ENCODE measurements at regions not wholly inside any gene's neighbourhood (a gene's known extent, or its start where the extent isn't known, plus 50 kb on each side); places are given as distances from the start of the nearest gene placed in this dataset.

DNA sequence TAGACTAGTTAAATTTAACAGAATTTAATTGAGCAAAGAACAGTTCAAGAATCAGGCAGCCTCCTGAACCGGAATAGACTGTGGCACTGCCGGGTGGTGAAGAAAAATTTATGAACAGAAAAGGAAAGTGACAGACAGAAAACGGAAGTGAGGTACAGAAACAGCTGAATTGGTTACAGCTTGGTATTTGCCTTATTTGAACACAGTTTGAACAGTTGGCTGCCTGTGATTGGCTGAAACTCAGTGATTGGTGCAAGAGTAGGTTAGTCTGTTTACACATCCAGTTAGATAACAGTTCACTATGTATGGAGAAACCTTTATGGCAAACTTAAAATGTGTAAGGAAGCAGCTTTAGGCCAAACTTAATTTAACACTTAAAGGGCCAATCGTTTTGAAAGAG lies 116.0 kb upstream of the CITED2 start:
- TF ChIP-seq, protein P1, sequence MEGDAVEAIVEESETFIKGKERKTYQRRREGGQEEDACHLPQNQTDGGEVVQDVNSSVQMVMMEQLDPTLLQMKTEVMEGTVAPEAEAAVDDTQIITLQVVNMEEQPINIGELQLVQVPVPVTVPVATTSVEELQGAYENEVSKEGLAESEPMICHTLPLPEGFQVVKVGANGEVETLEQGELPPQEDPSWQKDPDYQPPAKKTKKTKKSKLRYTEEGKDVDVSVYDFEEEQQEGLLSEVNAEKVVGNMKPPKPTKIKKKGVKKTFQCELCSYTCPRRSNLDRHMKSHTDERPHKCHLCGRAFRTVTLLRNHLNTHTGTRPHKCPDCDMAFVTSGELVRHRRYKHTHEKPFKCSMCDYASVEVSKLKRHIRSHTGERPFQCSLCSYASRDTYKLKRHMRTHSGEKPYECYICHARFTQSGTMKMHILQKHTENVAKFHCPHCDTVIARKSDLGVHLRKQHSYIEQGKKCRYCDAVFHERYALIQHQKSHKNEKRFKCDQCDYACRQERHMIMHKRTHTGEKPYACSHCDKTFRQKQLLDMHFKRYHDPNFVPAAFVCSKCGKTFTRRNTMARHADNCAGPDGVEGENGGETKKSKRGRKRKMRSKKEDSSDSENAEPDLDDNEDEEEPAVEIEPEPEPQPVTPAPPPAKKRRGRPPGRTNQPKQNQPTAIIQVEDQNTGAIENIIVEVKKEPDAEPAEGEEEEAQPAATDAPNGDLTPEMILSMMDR (IDR thresholded peaks at IDR 0.05 in 4 of 5, conservative IDR thresholded peaks at IDR 0.05 in 1 of 5), result no peak
- no peak for TF ChIP-seq POLR2A (IDR thresholded peaks at IDR 0.05)
